SK-MEL-5 (cell line): ENCODE measurements at regions not wholly inside any gene's neighbourhood (a gene's known extent, or its start where the extent isn't known, plus 50 kb on each side); places are given as distances from the start of the nearest gene placed in this dataset.

Source experiments
- DNase-seq: peaks from one replicate; pipeline ENCODE4 v3.0.0-alpha.2; 2016; ENCODE audit warnings: low read depth, low spot score
- in situ Hi-C: cut with HindIII; loops from 2 replicates; pipeline ENCODE4 v1.10.0; 2016; ENCODE audit warnings: low sequenced_read_pairs, high pct_unique_total_duplicates, low pct_unique_long_range_greater_than_20kb

DNA sequence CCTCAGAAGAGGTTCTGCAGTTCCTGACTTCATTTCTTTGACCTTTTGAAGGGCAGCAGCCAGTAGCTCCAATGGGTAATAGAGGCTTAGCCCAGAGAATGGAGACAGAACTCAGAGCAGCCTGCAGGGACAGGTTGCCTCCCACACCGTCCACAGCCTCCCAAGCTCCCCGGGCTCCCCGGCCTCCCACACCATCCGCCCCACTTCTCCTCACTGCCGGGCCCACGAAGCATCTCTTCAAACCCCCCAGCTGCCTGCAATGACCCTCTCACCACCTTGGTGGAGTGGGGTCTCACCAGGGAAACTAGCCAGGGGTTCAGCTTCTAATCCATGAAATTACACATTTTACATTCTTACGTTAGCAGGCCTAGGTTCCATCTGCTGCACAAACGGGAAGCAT is 652.0 kb upstream of the SALL3 start:
- no peak for DNase-seq
- in situ Hi-C loops, result no loop called here

DNA sequence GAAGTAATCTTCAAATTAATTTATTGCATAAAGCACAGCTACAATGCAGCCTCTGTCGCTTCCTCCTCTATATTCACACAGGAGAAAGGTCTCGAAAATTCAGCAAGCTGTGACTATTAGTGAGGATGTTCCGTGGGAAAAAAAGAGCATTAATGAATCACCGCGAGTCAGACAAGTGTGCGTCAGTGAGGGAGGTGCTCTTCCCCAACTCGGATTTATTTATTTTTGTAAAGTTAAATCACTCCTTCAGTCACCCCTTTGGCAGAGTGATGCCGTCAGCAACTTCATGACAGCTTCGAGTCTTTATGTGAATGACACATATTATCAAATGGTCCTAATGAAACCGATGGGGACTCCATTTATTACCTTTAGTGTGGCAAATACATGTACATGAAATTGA is 648.9 kb upstream of the SALL3 start:
- in situ Hi-C loops, result no loop called here
- DNase-seq, result no peak

DNA sequence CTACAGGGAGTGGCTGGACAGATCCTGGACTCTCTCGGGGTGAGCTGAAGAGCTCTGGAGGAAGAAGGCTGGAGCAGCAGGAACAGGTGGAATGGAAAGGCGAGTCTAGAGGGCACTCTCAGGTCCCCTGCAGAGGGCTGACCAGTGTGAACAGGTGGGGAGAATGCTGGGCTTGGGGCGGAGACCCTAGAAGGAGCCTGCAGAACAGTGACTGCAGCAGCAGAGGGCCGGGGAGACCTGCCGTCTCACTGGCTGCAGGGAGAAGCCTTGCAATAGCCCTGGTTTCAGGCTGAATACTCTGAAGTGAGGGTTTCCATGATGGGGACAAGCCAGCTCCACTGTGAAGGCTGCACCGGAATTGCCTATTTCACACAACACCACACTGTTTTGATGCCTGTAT is 626.7 kb upstream of the SALL3 start:
- in situ Hi-C loops, result no loop called here
- DNase-seq, result no peak

DNA sequence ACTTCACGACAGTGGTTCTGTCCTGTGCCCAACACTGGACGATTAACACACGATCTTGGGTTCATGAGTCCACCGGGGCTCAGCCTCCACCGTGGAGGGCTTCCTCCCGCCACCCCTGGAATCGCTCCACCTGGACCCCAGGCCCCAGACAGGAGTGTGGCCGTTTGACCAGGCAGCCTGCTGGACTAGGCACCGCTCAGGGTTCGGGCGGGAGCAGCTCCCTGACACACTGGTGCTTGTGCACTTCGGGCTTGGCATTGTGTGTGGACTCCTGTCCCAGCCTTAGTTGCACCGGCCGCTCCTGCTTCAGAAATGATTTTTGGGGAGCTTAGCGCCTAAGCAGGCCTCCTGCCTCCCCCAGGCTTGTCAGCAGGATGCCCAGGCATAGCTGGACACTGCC is 617.4 kb upstream of the SALL3 start:
- in situ Hi-C loops, result no loop called here
- no peak for DNase-seq

DNA sequence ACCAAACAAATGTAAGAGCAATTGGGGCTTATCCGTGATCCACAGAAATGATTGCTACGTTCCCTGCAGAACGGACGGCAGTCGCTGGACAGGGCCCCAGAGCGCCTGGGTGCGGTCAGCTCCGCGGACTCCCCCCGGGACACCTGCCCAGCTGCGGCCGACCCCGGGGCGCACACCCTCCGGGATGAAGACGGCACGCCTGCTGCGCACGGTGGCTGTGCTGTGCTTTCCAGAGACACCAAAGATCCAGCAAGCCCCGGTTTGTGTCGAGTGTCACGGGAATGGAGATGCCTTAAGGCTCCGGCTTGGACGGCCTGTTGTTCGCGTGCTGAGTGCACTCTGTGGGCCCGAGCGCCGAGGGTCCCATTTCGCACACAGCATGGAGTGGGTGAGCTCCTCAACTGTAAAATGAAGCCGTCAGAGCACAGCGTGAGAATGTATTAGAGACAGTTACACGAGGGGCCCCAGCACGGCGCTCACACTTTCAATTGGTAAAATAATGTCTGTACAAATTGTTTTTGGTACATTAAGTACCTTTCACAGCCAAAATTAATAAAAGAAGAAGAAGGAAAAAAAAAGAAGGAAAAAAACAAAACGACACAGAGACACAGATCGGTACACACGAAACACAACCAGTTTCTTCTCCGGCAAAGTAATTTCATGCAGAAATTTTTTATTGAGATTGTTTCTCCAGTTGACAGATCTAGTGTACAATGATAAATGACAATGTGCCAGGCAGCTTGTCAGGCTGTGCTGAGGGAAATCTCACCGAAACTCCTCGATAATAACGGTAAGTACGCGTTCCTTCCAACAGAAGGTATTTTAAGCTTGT is 615.8 kb upstream of the SALL3 start:
- no peak for DNase-seq
- in situ Hi-C loops, result no loop called here

DNA sequence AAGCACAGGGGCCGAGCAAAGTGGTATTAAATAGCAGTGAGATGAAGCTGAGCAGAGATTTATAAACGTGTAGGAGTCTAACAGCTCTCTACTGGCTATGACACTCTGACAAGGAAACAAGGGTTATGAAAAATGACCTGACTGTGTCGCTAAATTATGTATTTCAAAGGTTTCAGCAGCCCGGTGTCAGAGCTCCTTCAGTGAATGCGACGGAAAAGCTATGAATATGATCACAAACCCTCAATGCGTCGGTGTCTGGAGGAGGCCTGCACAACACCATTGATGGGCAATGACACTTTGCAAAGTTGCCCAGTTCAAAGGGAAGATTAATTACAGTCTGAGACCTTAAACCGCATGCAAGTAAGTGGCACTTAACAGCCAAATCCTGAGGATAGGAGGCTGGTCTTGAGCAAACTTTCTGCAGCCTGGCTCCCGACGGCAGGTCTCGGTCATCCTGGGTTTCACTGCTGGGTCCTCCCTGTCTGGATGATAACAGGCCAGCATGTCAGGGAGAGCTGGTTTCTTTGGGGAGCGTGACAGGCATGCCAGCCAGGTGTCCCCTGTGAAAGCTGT is 615.1 kb upstream of the SALL3 start:
- no peak for DNase-seq
- in situ Hi-C loops, result no loop called here

DNA sequence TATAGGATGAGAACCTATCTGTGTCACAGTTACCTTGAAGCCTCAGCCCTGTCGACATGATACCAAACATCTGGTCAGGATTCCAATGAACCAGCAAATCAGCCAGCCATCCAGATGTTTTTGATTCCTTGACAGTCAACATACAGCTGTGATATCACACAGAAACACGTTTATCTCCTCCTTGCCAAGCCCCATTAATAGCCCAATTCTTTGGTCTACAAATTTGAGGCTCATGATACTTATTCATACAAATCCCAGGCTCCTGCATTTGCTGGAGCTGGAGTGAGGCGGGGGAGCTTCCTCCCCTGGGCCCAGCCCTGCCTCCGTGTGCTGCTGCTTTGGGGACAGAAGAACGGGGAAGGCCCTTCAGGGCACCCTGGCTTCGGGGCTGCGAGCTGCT is 611.6 kb upstream of the SALL3 start:
- DNase-seq, result no peak
- in situ Hi-C loops, result no loop called here

DNA sequence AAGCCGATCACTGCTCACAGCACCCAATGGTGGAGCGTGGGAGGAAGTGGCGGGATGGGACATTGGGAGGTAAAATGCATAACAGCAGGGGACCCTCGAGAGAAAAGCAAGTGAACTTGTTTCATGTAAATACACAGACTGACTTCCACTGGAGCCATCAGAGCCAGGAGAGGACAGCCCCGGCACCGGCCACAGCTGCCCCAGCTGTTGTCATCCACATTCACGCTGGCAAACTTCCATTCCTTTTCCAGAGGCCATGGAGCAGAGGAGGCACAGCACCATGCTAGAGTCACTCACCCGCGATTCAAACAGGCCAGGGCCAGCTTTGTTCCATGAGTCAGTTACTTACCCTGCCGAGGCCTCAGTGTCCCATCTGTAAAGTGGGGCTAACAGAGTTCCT is 610.9 kb upstream of the SALL3 start:
- in situ Hi-C loops, result no loop called here
- DNase-seq, result no peak

DNA sequence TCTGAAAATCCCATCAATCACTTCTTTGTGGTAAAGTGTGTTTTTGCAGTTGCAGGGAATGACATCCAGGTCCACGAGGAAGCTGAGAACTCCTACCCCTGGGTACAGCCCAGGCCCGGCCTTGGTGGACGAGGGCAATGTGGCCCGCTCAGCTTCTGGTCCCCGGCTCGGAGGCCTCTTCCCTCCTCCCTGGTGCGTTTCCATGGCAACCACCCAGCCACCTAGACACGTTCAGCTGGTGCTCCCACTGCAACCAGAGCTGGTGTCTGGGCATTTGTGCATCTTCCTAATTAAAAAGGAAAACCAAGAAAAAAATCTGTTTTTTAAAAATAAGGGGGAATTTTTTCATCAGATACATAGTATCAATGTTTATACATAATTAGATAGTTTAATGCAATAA is 603.6 kb upstream of the SALL3 start:
- no peak for DNase-seq
- in situ Hi-C loops, result no loop called here

DNA sequence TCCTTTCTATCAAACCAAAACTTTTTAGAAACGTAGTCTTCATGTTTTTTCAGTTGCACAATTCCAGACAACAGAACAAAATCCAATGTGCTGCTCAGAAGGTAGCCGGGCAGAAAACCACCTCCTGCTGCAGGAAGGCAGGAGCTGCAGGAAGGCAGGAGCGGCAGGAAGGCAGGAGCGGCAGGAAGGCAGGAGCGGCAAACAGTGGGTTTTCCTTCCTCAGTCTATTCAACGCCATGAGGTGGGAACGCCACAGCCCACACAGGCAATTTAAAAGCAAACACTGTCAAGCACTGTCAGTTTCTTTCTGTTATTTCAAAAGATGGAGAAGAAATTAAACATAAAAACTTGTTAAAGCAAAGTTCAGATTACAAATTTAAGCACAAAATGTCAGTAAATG is 601.2 kb upstream of the SALL3 start:
- in situ Hi-C loops, result no loop called here
- DNase-seq, result no peak

DNA sequence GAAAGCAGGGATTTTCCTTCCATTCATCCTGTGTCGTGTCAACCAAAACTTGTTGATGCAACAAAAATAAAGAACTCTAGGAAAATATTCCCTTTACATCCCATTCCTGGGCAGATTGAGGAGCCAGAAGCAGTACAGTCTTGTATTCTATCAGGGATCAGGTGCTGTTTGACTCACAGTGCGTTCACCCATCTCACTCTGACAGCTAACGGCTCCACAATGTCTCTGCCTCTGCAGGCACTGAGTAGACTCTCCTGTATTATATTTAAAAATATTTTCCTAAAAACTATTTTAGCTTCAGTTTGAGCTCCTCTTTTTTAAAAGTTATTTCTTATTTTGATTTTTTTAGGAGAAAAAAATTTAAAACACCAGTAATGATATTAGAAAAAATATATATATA is 600.6 kb upstream of the SALL3 start:
- in situ Hi-C loops, result no loop called here
- DNase-seq, result no peak

DNA sequence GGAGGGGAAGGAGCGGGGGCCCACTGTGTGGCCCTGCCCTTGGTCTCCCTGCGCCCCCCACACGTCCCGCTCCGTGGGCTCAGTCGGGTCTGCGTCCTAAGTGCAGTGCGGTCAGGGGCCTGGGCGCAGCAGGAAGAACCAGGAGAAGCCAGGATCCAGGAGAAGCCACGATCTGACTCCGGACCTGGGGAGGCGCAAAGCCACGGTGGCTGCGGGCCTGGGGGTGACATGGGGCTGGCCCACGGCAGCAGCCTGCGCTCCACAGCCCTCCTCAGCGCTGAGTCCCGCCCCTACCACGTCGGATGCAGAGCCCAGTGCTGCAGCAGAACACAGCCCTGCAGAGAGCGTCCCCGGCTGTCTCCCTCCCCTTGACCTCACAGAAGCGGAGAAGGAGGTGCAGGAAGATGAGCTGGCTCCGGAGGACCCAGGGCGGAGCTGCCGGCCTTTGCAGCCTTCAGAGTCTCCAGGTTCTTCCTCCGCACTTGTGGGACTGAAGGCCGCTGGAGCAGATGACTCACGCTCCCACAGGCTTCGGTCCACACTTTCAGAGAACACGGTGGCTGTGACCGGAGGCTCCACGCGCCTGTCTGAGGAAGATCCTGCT is 589.2 kb upstream of the SALL3 start:
- no peak for DNase-seq
- in situ Hi-C loops, result no loop called here

DNA sequence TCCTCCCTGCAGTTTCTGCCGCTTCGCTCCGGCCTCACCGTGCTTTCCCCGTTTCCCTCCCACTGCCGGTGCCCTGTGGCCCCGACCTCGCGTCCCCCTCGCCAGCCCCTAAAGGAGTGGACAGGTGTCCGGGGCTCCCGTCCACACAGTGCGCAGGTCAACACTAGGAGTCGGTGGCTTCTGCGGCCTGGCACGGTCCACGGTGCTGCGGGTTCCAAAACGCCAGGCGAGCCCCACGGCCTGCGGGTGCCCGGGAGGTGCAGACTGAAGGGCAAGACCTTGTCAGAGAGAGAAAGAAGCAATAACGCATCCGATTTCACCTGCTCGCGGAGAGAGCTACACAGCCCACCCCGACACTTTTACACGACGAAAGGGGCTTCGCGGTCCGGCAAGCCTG is 588.7 kb upstream of the SALL3 start:
- in situ Hi-C loops, result no loop called here
- no peak for DNase-seq

DNA sequence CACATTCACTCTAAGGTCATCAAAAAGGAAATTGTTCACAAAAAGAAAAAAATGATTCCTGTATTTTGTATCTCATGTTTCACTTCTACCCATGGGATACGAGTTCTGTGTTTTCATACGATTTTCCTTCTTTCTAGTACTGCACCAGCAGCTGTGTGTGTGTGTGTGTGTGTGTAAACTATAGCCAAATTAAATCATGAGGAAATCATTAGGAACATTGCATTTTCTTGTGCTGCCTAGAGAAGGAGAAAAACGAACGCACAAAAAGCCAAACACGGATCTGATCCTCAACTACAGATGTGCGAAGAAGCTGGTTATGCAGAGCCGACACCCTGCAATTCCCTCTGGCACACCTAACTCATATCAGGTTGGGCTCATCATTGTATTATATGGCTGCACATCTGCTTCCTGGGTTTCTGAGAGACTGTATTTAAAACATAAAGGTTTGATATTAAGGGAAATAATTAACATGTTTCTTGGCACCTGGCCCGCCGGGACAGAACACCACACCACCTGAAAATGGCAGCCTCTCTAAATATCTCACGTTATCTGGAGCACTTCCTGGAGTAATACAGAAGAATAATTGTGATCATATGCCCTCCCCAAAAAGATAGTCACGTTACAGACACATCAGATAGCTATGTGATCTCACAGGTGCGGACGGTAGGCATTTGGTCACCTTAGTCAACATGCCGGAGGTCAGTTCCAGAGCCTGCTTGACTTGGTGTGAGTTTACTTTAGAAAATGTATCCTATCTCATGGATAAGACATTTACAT is 586.3 kb upstream of the SALL3 start:
- in situ Hi-C loops, result no loop called here
- DNase-seq, result no peak

DNA sequence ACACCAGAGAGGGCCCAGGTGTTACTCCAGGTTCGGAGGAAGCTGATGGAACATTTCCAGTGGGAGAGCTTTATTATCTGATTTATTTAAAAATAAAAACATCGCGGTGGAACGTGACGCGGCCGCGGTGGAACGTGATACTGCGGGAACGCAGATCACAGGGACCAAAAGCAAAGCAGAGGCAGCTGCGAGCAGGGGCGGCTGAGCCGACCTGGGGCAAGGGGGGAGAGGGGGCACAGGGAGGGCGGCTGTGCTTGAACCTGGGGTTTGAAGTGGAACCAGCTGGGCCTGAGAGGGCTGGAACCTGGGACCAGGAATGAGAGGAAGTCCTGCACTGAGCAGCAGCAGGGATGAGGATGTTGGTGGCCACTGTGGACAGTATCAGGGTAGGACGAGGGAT is 583.5 kb upstream of the SALL3 start:
- no peak for DNase-seq
- in situ Hi-C loops, result no loop called here

DNA sequence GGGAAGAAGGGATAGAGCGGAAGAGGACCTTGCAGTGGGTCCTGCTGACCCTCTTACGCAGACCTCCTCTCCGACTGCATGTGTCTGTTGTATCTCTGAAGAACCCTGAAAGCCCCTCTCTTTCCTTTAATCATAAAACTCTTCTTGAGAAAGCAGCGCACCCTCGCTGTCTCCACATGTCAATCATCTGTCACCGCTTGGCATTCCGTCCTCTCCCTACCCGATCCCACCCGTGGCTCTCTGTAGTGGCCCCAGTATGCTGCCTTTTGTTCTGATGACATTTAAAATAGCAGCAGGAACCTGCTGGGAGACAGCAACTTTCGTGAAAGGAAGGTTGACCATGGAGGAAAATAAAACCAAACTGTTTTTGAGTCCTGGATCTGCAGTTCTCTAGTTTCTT is 582.9 kb upstream of the SALL3 start:
- DNase-seq, result no peak
- in situ Hi-C loops, result no loop called here

DNA sequence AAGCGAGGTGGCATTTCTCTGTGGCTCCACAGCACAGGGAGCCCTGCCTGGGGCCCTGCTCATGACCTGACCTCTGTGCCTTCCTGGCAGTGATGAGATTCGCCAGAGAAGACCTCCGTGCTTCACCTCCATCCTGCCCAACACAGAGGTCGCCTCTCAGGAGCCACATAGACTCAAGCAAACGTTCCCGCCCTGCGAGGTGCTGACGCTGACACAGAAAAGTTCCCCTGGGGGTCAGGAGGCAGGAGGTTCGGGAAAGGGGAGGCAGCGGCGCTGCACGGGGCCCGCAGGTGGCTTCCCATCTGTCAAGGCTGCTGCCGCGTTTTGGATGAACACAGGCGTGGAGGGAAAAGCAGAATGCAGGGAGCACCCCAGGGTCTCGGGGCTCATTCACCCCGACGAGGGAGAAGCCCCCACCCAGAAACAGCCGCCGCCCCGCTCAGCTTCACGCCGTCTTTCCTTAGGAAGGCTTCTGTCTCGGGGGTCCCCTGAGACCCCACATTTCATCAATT is 579.6 kb upstream of the SALL3 start:
- in situ Hi-C loops, result no loop called here
- DNase-seq, result no peak

DNA sequence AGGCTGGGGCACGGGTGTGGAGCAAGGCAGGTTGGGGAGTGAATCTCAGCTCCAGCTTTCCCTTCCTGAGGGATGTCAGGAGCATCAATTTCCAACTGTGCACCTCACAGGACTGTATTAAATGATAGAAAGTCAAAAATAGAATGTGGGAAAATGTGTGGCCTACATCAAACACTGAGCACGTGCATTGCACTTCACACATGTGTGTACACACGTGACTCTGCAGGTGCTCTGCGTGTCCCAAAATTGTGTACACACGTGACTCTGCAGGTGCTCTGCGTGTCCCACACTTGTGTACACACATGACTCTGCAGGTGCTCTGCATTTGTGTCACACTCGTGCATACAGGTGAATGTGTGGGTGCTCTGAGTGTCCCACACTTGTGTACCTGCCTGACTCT is 577.2 kb upstream of the SALL3 start:
- in situ Hi-C loops, result no loop called here
- DNase-seq, result no peak
